ENCODE measurements at regions not wholly inside any gene's neighbourhood (a gene's known extent, or its start where the extent isn't known, plus 50 kb on each side); places are given as distances from the start of the nearest gene placed in this dataset.

- peak; percentile 83 for DNase-seq
- H3K4me3 ChIP-seq (ENCODE audit: low read depth, low read length): no peak overlapping the region
- peaks cover 5% of the 10 kb centered on the region for H3K4me1 ChIP-seq
- H3K9me3 ChIP-seq: peaks cover 5% of the 10 kb centered on the region
- peaks cover 6% of the 10 kb centered on the region for H3K27me3 ChIP-seq
- H3K36me3 ChIP-seq: no peaks in the 10 kb centered on the region
- peak; percentile 78 for TF ChIP-seq CTCF (IDR thresholded peaks at IDR 0.05; ENCODE audit: low read depth, low read length)
Measured at GRCh38 chr12:116687888-116688287, 50.0 kb downstream of the SPRING1 start.

GRCh38 chr12:116684891-116685290, 53.0 kb downstream of the SPRING1 start:
- Histone ChIP-seq H3K27me3 (no peaks in the 10 kb centered on the region), H3K9me3 (peaks cover 5% of the 10 kb centered on the region), H3K4me1 (peaks cover 3% of the 10 kb centered on the region), H3K36me3 (no peaks in the 10 kb centered on the region), H3K4me3 (ENCODE audit: low read depth, low read length) (no peak overlapping the region)
- TF ChIP-seq CTCF (IDR thresholded peaks at IDR 0.05; ENCODE audit: low read depth, low read length): no peak
- DNase-seq: no peak

- no peak for TF ChIP-seq CTCF (IDR thresholded peaks at IDR 0.05; ENCODE audit: low read depth, low read length)
- H3K9me3 ChIP-seq: no peaks in the 10 kb centered on the region
- H3K4me1 ChIP-seq: no peaks in the 10 kb centered on the region
Measured at GRCh38 chr12:116677202-116677661, 60.6 kb downstream of the SPRING1 start.

GRCh38 chr12:116675339-116676107, 62.3 kb downstream of the SPRING1 start:
- no peak for TF ChIP-seq CTCF (IDR thresholded peaks at IDR 0.05; ENCODE audit: low read depth, low read length)
- H3K4me3 ChIP-seq (ENCODE audit: low read depth, low read length): no peak overlapping the region

More at GRCh38 chr12:116677202-116677661, 60.6 kb downstream of the SPRING1 start:
- Histone ChIP-seq H3K27me3 (no peaks in the 10 kb centered on the region), H3K4me3 (ENCODE audit: low read depth, low read length) (no peak overlapping the region), H3K36me3 (no peaks in the 10 kb centered on the region)
- no peak for DNase-seq

GRCh38 chr12:116674643-116675183, 63.2 kb downstream of the SPRING1 start:
- Histone ChIP-seq H3K4me3 (ENCODE audit: low read depth, low read length) (no peak overlapping the region), H3K9me3 (no peaks in the 10 kb centered on the region), H3K4me1 (no peaks in the 10 kb centered on the region), H3K36me3 (no peaks in the 10 kb centered on the region), H3K27me3 (no peaks in the 10 kb centered on the region)
- TF ChIP-seq CTCF (IDR thresholded peaks at IDR 0.05; ENCODE audit: low read depth, low read length): no peak
- DNase-seq: no peak

More at GRCh38 chr12:116675339-116676107, 62.3 kb downstream of the SPRING1 start:
- no peak for DNase-seq
- Histone ChIP-seq H3K27me3 (no peaks in the 10 kb centered on the region), H3K4me1 (no peaks in the 10 kb centered on the region), H3K9me3 (no peaks in the 10 kb centered on the region), H3K36me3 (no peaks in the 10 kb centered on the region)

GRCh38 chr12:116673681-116674111, 64.2 kb downstream of the SPRING1 start:
- no peaks in the 10 kb centered on the region for H3K4me1 ChIP-seq
- H3K36me3 ChIP-seq: no peaks in the 10 kb centered on the region
- TF ChIP-seq CTCF (IDR thresholded peaks at IDR 0.05; ENCODE audit: low read depth, low read length): peak; percentile 38
- DNase-seq: no peak
- H3K27me3 ChIP-seq: no peaks in the 10 kb centered on the region
- no peak overlapping the region for H3K4me3 ChIP-seq (ENCODE audit: low read depth, low read length)
- no peaks in the 10 kb centered on the region for H3K9me3 ChIP-seq

All from BE2C (cell line).